Iris pigment epithelial cell (primary cell): ENCODE measurements at regions not wholly inside any gene's neighbourhood (a gene's known extent, or its start where the extent isn't known, plus 50 kb on each side); places are given as distances from the start of the nearest gene placed in this dataset.

Experiments
- DNase-seq: peaks from one replicate; pipeline ENCODE4 v3.0.0-alpha.2; 2011; ENCODE audit warnings: low read depth

DNA sequence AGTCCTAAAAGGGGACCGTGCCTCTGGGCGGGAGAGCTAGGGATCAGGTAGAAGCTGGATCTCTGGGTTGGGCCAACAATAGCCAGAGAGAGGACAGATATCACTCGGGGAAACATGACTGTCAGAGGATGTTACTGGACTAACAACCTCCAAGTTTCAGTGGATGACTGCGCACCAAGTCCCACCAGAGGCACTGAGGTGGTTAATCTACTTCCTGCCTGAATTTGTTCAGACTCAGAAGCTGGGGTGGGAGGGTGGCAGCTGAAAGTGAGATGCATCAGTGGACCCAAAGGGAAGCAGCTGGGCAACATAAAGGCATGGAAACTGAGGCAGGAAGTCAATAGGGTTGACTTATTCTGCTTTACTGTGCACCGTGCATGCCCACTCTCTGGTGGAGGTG, 130.1 kb upstream of the SLC44A1 start:
- DNase-seq, result no peak

DNA sequence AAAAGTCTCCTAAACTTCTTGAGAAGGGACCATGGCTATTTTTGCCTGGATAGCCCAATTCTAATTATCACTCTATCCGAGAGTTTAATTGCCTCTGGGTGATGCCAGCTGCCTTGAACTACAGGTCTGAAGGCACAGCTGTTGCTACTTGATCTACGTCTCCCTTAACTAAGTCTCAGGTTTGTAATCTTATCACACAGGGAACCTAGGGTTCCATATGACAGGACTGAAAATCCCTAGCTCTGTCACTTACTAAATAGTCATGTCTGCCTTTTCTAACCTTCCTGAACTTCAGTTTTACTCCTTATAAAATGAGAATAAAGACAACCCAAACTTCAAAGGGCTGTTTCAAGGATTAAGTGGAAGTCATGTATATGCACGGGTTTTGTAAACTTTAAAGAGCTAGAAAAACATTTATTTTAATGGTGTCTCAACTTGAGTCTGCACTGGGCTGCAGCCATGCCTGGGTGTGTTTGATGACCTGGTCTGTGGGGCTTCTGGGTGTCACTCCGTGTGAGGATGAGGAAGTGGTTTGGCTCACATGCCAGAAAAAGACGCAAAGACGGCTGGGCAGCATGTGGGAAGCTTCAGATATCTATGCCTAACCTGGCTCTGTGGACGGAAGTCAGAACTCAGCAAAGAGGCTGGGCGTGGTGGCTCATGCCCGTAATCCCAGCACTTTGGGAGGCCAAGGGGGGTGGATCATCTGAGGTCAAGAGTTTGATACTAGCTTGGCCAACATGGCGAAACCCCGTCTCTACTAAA, 129.3 kb upstream of the SLC44A1 start:
- peak; percentile 47 for DNase-seq

DNA sequence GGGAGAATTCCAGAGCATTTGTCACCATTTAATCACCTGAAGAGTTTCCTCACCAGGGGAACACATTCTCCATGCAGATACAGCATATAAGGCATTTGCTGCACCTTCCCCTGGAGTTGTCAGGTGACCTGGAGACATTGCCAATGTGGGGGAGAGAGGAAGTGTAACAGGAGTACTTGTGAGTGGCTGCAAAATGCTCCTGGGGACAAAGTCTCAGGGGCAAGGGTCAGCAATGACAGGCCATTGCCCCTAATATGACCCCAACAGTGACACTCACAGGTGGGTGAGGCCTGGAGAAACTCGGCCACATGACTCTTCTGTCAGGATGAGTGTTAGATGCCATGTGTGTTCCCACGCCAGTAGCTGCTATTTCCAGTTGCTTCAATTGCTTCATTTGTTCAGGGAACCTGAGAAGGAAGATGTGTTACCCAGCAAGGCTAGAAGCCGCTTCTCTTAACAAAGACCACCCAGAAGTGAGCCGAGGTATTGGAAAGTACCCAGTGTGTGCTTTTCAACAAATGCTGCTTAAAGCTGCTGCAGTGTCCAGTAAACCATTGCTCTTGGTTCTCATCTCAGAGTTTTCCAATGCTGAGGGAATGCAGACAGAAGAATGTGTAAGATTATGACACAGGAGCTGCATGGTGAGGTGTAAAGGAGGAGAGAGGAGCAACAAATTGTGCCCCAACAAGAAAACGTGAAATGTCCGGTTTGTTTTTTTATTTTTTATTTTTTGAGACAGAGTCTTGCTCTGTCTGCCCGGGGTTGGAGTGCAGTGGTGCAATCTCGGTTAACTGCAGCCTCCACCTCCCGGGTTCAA, 128.2 kb upstream of the SLC44A1 start:
- no peak for DNase-seq

DNA sequence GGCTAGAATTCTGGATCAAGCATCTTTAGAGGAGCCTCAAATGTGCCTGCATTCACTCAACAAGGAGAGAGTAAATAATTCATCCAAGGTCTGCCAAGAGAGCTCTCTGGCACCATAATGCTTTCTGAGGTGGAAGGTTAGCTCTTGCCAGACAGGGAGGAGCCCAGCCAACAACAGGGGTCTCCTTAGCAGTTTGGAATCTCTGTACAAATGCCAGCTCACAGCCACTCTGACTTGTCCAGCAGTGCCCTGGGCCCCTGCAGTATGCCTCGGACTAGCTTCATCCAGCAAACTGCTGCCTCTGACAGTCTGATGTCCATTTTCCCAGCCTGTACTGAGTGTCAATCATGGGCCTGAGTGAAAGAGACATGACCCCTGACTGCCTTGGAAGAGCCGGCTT, 127.2 kb upstream of the SLC44A1 start:
- DNase-seq, result no peak

DNA sequence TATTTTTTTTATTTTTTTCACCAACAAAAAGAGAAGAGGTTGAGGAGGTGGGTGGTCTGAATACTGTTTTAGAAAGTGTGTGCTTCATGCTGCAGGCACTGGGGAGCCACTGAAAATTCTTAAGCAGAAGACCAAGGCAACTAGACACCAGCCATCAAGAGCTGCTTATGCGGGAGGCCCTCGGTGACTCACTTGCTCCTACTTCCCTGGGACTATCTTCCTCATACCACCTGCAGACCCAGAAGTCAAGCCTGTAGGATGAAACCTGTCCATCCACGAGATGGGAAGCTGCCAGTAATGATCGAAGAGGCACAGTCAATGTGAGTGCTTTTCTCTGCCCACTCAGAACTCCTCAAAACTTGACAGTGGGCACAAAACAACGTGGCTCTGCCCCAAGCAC, 125.8 kb upstream of the SLC44A1 start:
- peak; percentile 32 for DNase-seq

DNA sequence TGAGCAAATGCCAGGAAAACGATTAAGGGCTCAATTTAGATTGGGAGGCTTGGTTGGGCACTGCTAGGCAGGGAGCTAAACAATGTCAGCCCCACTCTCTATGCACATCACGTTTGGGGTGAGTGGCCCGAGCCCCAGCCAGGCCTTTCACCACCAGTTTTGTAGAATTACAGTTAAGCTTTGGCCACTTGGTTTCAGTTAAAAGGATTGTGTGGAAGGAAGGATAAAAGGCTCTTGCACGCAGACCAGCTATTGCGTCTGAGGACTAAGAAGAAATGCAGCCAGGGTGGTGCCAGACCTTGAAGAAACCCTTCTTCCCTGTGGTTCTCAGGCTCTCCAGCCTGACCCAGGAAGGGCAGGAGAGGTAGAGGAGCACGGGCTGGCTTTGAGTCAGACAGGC, 125.3 kb upstream of the SLC44A1 start:
- DNase-seq, result no peak

DNA sequence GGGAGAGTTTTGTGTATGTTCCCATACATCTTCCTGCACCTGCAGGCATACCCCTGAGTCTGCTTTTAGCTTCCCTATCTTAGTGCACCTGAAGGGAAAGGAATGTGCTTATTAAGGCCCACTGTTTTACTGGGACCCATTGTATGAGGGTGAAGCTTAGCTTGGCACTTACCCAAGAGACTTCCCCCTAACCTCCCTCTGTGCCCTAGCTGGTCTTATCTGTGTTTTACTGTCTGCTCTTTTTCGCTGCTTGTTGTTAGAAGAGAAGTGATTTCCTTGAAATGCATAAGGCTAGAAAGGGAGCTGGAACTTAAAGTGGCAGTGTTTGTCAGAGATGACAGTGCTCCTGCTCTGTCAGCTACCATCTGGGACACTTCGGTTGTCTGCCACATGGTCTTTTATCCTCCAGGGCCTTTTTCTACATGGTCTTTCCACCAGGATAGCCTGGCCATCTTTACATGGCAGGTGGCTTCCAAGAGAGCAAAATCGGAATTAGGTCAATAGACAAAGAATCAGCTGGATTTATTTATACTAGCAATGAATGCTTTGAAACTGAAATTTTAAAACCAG, 122.5 kb upstream of the SLC44A1 start:
- DNase-seq, result no peak

DNA sequence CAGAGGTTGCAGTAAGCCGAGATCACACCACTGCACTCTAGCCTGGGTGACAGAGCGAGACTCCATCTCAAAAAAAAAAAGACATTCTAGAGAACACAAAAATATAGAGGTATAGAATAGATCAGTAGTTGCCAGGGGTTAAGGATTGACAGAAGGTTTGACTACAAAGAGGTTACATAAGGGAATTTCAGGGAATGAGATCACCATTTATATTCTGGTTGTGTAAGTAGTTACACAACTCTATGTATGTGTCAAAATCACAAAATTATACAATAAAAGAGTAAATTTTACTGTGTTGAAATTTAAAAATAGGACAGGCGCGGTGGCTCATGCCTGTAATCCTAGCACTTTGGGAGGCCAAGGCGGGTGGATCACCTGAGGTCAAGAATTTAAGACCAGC, 119.9 kb upstream of the SLC44A1 start:
- peak; percentile 29 for DNase-seq

DNA sequence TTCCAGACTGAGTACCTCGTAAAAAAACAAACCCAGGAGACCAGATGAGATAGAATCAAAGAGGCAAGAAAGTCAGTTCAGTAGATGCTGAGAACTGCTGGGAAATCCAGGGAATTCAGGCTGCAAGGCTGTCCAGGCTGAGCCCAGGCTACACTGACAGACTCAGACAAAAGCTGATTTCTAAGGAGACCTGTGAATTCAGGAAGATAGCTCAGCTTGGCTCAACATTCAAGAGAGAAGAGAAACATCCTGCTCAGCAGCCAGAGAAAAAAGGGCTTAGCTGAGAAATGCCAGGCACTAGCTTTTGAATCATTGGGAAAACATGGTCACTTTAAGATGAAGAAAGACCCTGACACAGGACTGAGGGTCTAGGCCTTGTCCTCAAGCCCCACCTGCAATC, 118.2 kb upstream of the SLC44A1 start:
- no peak for DNase-seq

DNA sequence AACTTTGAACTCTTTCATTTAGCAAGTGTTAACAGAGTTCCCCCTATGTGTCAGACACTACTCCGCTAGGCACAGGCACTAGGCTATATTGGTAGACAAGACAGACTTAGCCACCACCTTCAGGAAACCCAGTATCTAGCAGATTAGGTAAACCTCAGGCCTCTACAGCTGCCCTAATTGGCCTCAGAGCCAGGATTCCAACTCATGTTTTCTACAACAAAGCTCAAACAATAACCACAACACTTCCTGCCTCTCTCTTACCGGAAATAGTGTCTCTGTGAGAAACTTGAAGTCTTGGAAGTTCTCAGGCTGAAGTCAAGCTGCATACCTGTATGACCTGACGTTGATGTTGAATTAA, 116.6 kb upstream of the SLC44A1 start:
- DNase-seq, result peak; percentile 93

DNA sequence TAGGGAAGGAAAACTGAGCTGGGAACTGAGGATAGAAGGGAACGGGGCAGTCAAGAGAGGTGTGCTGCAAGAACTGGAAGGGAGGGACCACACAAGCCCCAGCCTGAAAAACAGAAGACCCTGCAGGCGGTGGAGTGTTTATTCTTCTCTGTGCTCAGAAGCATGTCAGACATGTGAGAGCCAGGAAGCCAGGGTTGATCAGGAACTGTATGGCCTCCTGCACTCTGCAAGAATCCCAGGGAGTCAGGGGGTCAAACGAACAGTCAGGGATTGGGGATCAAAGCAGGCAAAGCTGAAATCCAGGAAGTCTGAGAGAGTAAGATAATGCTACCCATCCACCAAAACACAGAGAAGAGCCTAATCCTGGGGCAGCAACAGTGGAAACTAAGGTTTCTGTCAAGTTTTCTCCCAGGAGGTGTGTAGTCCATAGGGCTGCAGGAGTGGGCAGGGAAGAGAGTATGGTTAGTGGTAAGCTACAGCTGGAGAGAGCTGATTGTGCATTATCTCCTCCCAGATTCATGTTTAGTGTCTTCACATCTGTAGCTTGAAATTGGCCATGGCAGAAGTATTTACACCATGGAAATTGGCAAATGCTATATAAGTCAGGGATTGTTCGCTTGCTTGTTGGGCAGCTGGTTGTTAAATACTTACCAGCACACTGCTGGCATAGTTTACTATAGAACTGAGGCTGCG, 115.4 kb upstream of the SLC44A1 start:
- no peak for DNase-seq

DNA sequence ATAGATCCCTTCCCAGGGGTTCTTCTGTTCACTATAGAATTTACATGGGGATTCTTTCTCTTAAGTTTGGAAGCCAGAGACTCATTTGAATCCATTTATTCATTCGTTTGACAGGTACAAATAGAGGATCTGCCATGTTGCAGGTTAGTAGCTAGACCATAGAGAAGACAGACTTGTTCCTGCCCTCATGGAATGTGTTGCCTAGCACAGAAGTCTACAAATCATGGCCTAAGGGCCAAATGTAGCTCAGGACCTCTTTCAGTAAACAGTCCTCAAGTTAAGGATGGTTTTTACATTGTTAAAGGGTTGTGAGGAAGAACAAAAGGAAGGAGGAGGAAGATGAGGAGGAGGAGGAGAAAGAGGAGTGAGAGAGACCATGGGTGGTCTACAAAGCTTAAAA, 114.7 kb upstream of the SLC44A1 start:
- no peak for DNase-seq

DNA sequence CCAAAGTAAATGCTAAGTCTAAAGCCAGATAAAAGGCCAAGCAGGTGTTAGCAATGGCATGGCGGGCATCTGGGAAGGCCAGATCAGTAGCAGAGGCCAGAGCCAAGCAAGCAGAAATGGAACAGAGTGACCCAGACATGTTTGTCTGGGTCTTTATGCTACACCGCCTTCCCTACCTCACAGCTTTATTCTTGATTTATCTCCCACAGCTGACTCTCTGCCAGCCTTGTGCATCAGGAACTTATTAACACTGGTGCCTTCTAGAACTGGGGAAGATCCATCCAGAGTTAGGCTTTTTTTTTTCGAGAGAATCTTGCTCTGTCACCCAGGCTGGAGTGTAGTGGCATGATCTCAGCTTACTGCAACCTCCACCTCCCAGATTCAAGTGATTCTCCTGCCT, 112.5 kb upstream of the SLC44A1 start:
- DNase-seq, result no peak

DNA sequence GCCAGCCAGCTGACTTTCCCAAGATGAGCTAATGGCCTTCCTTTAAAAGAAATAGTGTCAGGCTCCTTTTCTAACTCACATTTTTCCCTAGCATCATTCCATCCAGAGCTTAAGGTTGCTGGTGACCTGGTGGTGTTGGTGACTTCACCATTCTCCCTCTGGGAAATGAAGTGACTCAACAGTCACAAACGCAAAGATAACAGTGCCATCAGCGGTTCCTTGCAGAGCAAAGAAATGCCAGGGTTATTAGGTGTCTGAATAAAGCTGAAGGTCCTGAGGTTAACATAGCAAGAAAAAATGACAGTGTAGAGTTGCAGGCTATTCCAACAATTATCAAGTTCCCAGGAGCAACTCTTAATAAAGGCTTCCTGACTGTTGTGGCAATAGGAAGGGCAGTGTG, 111.8 kb upstream of the SLC44A1 start:
- peak; percentile 76 for DNase-seq

DNA sequence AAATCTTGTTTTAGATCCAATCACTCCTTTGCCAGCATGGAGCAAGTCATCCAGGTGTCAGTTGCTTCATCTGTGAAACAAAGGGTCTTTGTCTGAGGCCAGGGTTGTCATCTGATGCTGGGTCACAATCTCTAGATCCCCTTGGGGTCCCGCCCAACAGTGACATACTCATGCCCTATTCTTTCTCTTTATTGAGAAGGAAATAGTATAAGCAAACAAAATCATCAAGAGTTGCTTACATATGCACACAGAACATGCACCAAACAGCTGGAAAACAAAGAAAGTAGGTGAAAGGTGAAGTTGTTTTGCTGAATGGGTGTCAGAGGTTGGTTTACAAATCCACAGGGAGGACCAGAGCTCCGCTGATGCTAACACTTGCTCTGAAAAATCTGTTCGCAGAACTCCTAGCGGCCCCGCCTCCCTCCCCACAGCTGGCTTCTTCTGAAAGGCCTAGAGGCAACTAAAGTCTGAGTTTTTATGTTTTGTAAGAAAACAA, 106.1 kb upstream of the SLC44A1 start:
- DNase-seq, result peak; percentile 34

DNA sequence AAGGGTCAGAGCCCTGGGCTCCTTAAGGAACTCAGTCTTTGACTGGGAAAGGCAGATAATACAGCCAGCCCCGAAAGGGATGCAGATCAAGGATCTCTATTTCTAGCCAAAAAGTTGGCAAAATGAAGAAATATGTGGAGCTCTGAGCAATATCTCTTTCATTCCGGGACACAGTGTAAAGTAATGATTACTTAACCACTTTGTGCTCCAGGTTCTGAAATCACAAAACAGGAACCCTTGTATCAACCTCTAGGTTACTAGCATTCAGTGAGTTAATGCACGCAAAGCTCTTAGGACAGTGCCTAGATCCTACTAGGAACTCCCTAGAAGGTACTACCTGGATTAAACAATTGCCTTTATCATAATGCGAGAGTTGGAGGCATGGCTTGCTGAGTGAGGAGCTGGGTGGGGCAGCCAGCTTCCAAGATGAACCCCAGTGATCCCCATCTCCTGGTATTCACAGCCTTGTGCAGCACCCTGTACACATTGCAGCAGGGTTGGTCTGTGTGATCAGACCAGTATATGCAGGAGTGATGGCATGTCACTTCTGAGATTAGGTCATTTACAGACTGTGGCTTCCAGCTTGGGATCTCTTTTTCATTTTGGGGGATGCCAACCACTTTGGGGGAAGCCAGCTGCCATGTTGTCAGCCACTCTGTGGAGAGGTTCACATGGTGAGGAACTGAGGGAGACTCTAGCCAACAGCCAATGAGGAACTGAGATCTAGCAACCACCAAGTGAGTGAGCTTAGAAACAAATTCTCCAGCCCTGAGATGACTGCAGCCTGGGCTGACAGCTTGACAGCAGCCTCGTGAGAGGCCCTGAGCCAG, 103.1 kb upstream of the SLC44A1 start:
- DNase-seq, result no peak

DNA sequence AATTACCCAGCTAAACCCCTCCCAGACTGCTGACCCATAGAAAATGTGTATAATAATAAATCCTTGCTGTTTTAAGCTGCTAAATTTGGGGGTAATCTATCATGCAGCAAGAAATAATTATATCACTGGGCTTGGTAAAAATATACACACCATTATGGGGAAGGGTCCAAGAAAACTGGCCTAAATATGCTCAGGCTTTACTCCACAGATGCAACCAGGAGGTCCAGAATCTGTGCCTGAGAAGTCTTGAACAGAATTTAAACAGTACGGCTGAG, 102.5 kb upstream of the SLC44A1 start:
- no peak for DNase-seq

DNA sequence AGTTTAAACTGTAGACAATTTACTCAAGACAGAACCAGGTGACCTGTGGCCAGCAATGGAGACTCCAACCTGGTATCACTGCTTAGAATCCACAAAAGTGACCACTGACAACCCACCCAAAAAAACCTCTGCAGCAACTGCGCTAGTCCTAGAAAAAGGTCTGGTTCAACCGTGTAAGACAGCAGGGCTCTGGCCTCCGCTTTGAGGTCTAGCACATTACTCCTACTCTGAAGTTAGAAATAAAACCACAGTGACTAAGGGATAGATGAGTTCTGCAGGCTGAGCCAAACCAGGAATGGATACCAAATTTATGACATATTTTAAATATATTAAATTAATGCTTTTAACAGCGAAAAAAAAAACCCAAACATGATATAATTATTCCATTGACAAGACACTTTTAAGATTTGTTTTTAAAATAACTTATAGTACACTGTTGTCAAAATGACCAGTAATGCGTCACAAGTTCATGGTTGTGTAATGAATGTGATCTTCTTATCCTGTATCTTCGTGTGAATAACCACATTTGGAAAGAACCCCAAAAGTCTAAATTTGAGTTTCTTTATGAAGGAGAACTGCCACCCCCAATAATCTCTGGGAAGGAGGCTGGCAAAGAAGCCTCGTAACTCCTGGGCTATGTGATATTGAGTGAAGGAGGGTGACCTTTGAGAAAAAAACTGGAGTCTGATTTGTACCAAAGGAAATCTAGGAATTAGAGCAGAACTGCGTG, 101.9 kb upstream of the SLC44A1 start:
- DNase-seq, result peak; percentile 61

DNA sequence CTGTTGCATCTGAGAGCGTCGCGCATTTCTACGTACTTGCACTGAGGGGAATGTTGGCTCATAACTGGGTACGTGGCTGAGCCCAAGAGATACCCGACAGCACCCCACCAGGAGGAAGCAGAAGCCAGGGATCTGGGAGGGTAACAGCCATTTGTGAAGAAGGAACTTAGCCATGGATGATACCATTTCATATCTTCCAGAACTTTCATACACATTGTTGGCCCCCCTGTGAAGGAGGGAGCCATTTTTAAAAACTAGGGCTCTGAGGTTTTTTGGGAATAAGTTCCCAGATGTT, 101.4 kb upstream of the SLC44A1 start:
- no peak for DNase-seq

DNA sequence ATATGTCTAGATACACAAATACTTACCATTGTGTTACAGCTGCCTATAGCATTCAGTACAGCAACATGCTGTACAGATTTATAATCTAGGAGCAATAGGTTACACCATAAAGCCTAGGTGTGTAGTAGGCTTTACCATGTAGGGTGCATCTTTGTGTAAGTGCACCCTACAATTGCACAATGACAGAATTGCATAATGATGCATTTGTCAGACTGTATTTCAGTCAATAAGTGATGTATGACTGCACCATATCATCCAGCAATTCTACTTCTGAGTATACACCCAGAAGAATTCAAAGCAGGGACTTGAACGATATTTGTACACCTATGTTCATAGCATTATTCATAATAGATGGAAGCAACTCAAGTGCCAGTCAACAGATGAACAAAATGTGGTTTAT, 100.4 kb upstream of the SLC44A1 start:
- DNase-seq, result peak; percentile 39

DNA sequence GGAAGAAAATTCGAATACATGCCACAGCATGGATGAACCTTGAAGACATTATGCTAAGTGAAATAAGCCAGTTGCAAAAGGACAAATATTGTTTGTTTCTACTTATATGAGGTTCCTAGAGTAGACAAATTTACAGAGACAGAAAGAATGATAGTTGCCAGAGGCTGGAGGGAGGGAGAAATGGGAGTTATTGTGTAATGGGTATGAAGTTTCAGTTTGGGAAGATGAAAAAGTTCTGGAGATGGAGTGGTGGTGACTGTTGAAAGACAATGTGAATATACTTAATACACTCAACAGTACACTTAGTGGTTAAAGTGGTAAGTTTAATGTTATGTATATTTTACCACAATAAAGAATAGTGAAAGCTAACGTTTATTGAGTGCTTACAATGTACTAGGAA, 99.6 kb upstream of the SLC44A1 start:
- no peak for DNase-seq
